Gastrocnemius medialis (tissue), 4 donors: ENCODE measurements at regions not wholly inside any gene's neighbourhood (a gene's known extent, or its start where the extent isn't known, plus 50 kb on each side); places are given as distances from the start of the nearest gene placed in this dataset.
"Not testable (repeated sequence)": the region's sequence is repeated elsewhere in the genome, so short reads cannot be mapped to it uniquely, and the experiment has no call there.

Experiments
- ATAC-seq, 2 donors: fragments of 150-250 bp; one replicate each; pipeline ENCODE4 v1.9.1; 2016
- DNase-seq, 2 donors: peaks; one replicate each; pipeline ENCODE4 v3.0.0-alpha.2; 2019
- H3K27ac ChIP-seq, 4 donors: fragments of 200-600 bp; sonication (generic); 1 replicate in 1 of 4; 2 replicates in 3 of 4; pipeline ENCODE4 v1.5.1; 2016 to 2018; ENCODE audit warnings: mild to moderate bottlenecking in 2 of 4, moderate library complexity in 1 of 4
- H3K27me3 ChIP-seq, 3 donors: fragments of 200-600 bp; sonication (generic) in 2 of 3; 1 replicate in 1 of 3; 2 replicates in 2 of 3; pipeline versions ENCODE4 v1.5.1 to v1.6.0; 2016 to 2019; ENCODE audit warnings: mild to moderate bottlenecking in 1 of 3, moderate library complexity in 1 of 3
- H3K36me3 ChIP-seq, 2 donors: fragments of 200-600 bp; sonication (generic) in 1 of 2; one replicate each; pipeline ENCODE4 v1.5.1; 2017 to 2018
- H3K4me1 ChIP-seq, 2 donors: fragments of 200-600 bp; sonication (generic) in 1 of 2; one replicate each; pipeline ENCODE4 v1.5.1; 2016 to 2017; ENCODE audit warnings: mild to moderate bottlenecking in 2 of 2
- H3K4me3 ChIP-seq, 4 donors: fragments of 200-600 bp; sonication (generic) in 3 of 4; 1 replicate in 1 of 4; 2 replicates in 3 of 4; pipeline ENCODE4 v1.5.1; 2016 to 2019; ENCODE audit warnings: mild to moderate bottlenecking in 2 of 4
- H3K9me3 ChIP-seq, 3 donors: fragments of 200-600 bp; sonication (generic) in 2 of 3; 1 replicate in 1 of 3; 2 replicates in 2 of 3; pipeline ENCODE4 v1.5.1; 2016 to 2019
- CTCF ChIP-seq, 5 experiments: fragments of 450-650 bp in 3 of 5; fragments of 200-600 bp in 2 of 5; sonication (generic) in 2 of 5; IDR thresholded peaks in 4 of 5; conservative IDR thresholded peaks in 1 of 5; 1 replicate in 4 of 5; 2 replicates in 1 of 5; pipeline ENCODE4 v1.5.1; 2016 to 2019; ENCODE audit warnings: antibody characterized with exemption in 5 of 5, mild to moderate bottlenecking in 3 of 5, moderate library complexity in 3 of 5
- POLR2A ChIP-seq, 2 donors: fragments of 450-650 bp; IDR thresholded peaks; one replicate each; pipeline ENCODE4 v1.6.1; 2017; ENCODE audit warnings: antibody characterized with exemption in 2 of 2, mild to moderate bottlenecking in 2 of 2, moderate library complexity in 2 of 2
- in situ Hi-C, 4 donors: fragments of 200-750 bp; cut with MboI; loops; one replicate each; pipeline versions ENCODE4 v1.15.0 to v1.8.0; 2017; ENCODE audit warnings: low sequenced_read_pairs in 4 of 4
- intact Hi-C: fragments of 100-400 bp; cut with DNase I; formaldehyde crosslinking; loops from one replicate; pipeline ENCODE4 v1.15.1; 2023; ENCODE audit warnings: low total_unique reads

- Histone ChIP-seq H3K9me3 (no peaks in the 10 kb centered on the region), H3K4me1 (no peaks in the 10 kb centered on the region), H3K27me3 (no peaks in the 10 kb centered on the region), H3K27ac (no peak overlapping the region), H3K36me3 (no peaks in the 10 kb centered on the region), H3K4me3 (no peak overlapping the region)
- intact Hi-C loops = no loop called here
- TF ChIP-seq POLR2A (IDR thresholded peaks at IDR 0.05) (no peak), CTCF (IDR thresholded peaks at IDR 0.05 in 4 of 5, conservative IDR thresholded peaks at IDR 0.05 in 1 of 5) (no peak)
- DNase-seq (no peak), ATAC-seq (no peak)
- in situ Hi-C loops = no loop called here
Measured at GRCh38 chr1:215287362-215287761, 204.8 kb downstream of the KCNK2 start.

GRCh38 chr1:215290018-215290417, 207.5 kb downstream of the KCNK2 start:
- no peaks in the 10 kb centered on the region for H3K9me3 ChIP-seq
- H3K36me3 ChIP-seq = no peaks in the 10 kb centered on the region
- ATAC-seq = no peak
- intact Hi-C loops (no loop called here), in situ Hi-C loops (no loop called here)
- H3K4me1 ChIP-seq = no peaks in the 10 kb centered on the region
- DNase-seq = no peak
- no peak for TF ChIP-seq POLR2A (IDR thresholded peaks at IDR 0.05)
- no peak for TF ChIP-seq CTCF (IDR thresholded peaks at IDR 0.05 in 4 of 5, conservative IDR thresholded peaks at IDR 0.05 in 1 of 5)
- H3K27ac ChIP-seq = no peak overlapping the region
- no peaks in the 10 kb centered on the region for H3K27me3 ChIP-seq
- no peak overlapping the region for H3K4me3 ChIP-seq

- in situ Hi-C loops = no loop called here
- ATAC-seq (no peak), DNase-seq (no peak)
- Histone ChIP-seq H3K9me3 (no peaks in the 10 kb centered on the region), H3K4me1 (no peaks in the 10 kb centered on the region), H3K4me3 (no peak overlapping the region), H3K27ac (no peak overlapping the region), H3K36me3 (no peaks in the 10 kb centered on the region), H3K27me3 (no peaks in the 10 kb centered on the region)
- TF ChIP-seq CTCF (IDR thresholded peaks at IDR 0.05 in 4 of 5, conservative IDR thresholded peaks at IDR 0.05 in 1 of 5) = no peak
- no peak for TF ChIP-seq POLR2A (IDR thresholded peaks at IDR 0.05)
- intact Hi-C loops = no loop called here
Measured at GRCh38 chr1:215292932-215293331, 210.4 kb downstream of the KCNK2 start.

GRCh38 chr1:215306426-215306825, 223.9 kb downstream of the KCNK2 start:
- Histone ChIP-seq H3K36me3 (no peaks in the 10 kb centered on the region), H3K27ac (no peak overlapping the region), H3K9me3 (no peaks in the 10 kb centered on the region), H3K4me1 (no peaks in the 10 kb centered on the region), H3K27me3 (no peaks in the 10 kb centered on the region), H3K4me3 (no peak overlapping the region)
- intact Hi-C loops (no loop called here), in situ Hi-C loops (no loop called here)
- no peak for ATAC-seq
- TF ChIP-seq POLR2A (IDR thresholded peaks at IDR 0.05) (no peak), CTCF (IDR thresholded peaks at IDR 0.05 in 4 of 5, conservative IDR thresholded peaks at IDR 0.05 in 1 of 5) (no peak)
- DNase-seq = no peak

GRCh38 chr1:215321802-215322201, 239.3 kb downstream of the KCNK2 start:
- in situ Hi-C loops (no loop called here), intact Hi-C loops (no loop called here)
- Histone ChIP-seq H3K4me1 (no peaks in the 10 kb centered on the region), H3K27me3 (no peaks in the 10 kb centered on the region), H3K27ac (no peak overlapping the region), H3K9me3 (no peaks in the 10 kb centered on the region), H3K36me3 (no peaks in the 10 kb centered on the region), H3K4me3 (no peak overlapping the region)
- TF ChIP-seq CTCF (IDR thresholded peaks at IDR 0.05 in 4 of 5, conservative IDR thresholded peaks at IDR 0.05 in 1 of 5) (no peak), POLR2A (IDR thresholded peaks at IDR 0.05) (no peak)
- no peak for DNase-seq
- ATAC-seq = no peak

- H3K27me3 ChIP-seq, H3K9me3 ChIP-seq, H3K4me1 ChIP-seq, DNase-seq, in situ Hi-C loops, H3K4me3 ChIP-seq, H3K27ac ChIP-seq, H3K36me3 ChIP-seq, intact Hi-C loops, ATAC-seq: not testable (repeated sequence)
Measured at GRCh38 chr1:215323992-215324391, 241.5 kb downstream of the KCNK2 start.
